Coronary artery (tissue), 2 donors: ENCODE measurements at regions not wholly inside any gene's neighbourhood (a gene's known extent, or its start where the extent isn't known, plus 50 kb on each side); places are given as distances from the start of the nearest gene placed in this dataset.
"Not testable (repeated sequence)": the region's sequence is repeated elsewhere in the genome, so short reads cannot be mapped to it uniquely, and the experiment has no call there.

Experiments used
- DNase-seq: peaks from one replicate; pipeline ENCODE4 v3.0.0-alpha.2; 2017; ENCODE audit warnings: low spot score
- H3K27ac ChIP-seq, 2 donors: fragments of 200-600 bp; sonication (generic); one replicate each; pipeline ENCODE4 v1.5.1; 2016 to 2019
- H3K4me3 ChIP-seq: fragments of 200-600 bp; sonication (generic); 2 replicates; pipeline ENCODE4 v1.5.1; 2016; ENCODE audit warnings: mild to moderate bottlenecking, moderate library complexity
- CTCF ChIP-seq: fragments of 200-600 bp; sonication (generic); IDR thresholded peaks from one replicate; pipeline ENCODE4 v1.5.1; 2019; ENCODE audit warnings: antibody characterized with exemption

GRCh38 chr13:88248393-88248792 lies 577.2 kb downstream of the SLITRK5 start:
- Histone ChIP-seq H3K27ac (no peak overlapping the region), H3K4me3 (no peak overlapping the region)
- DNase-seq, result no peak
- TF ChIP-seq CTCF, result no peak

- Histone ChIP-seq H3K4me3 (no peak overlapping the region), H3K27ac (no peak overlapping the region)
- TF ChIP-seq CTCF, result no peak
- no peak for DNase-seq
Measured at GRCh38 chr13:88257706-88258105, 586.5 kb downstream of the SLITRK5 start.

- H3K4me3 ChIP-seq, result no peak overlapping the region
- no peak for TF ChIP-seq CTCF
- no peak for DNase-seq
Measured at GRCh38 chr13:88263808-88264207, 592.6 kb downstream of the SLITRK5 start.

GRCh38 chr13:88281841-88282240 lies 610.7 kb downstream of the SLITRK5 start:
- no peak for TF ChIP-seq CTCF
- no peak for DNase-seq

More at GRCh38 chr13:88263808-88264207, 592.6 kb downstream of the SLITRK5 start:
- no peak overlapping the region for H3K27ac ChIP-seq

GRCh38 chr13:88285329-88285728 lies 614.2 kb downstream of the SLITRK5 start:
- Histone ChIP-seq H3K4me3 (no peak overlapping the region), H3K27ac (no peak overlapping the region)
- DNase-seq, result no peak
- TF ChIP-seq CTCF, result no peak

More at GRCh38 chr13:88281841-88282240, 610.7 kb downstream of the SLITRK5 start:
- Histone ChIP-seq H3K27ac (no peak overlapping the region), H3K4me3 (no peak overlapping the region)

GRCh38 chr13:88288326-88288725 lies 617.2 kb downstream of the SLITRK5 start:
- Histone ChIP-seq H3K4me3 (no peak overlapping the region), H3K27ac (no peak overlapping the region)
- DNase-seq, result no peak
- no peak for TF ChIP-seq CTCF

GRCh38 chr13:88291731-88292130 lies 620.6 kb downstream of the SLITRK5 start:
- not testable (repeated sequence) for H3K4me3 ChIP-seq, H3K27ac ChIP-seq, DNase-seq

GRCh38 chr13:88294368-88294767 lies 623.2 kb downstream of the SLITRK5 start:
- no peak overlapping the region for H3K27ac ChIP-seq
- TF ChIP-seq CTCF, result no peak
- no peak overlapping the region for H3K4me3 ChIP-seq
- DNase-seq, result no peak
